Osteoblast (primary cell): ENCODE measurements at regions not wholly inside any gene's neighbourhood (a gene's known extent, or its start where the extent isn't known, plus 50 kb on each side); places are given as distances from the start of the nearest gene placed in this dataset.

Experiments
- DNase-seq: peaks from one replicate; pipeline ENCODE4 v3.0.0; 2011; ENCODE audit warnings: low spot score, mixed read lengths; ENCODE audit not compliant: insufficient read length; ENCODE audit errors: missing footprints
- H2AFZ ChIP-seq: 2 replicates; pipeline ENCODE4 v1.6.0; 2011; ENCODE audit warnings: mild to moderate bottlenecking, low read length
- H3K27ac ChIP-seq: 2 replicates; pipeline ENCODE4 v1.5.1; 2011; ENCODE audit warnings: mild to moderate bottlenecking, low read depth, low read length, moderate library complexity
- H3K27me3 ChIP-seq: 2 replicates; pipeline ENCODE4 v1.6.0; 2012; ENCODE audit warnings: mild to moderate bottlenecking, control low read depth, inconsistent platforms, low read length, moderate library complexity; ENCODE audit not compliant: insufficient read depth
- H3K36me3 ChIP-seq: 2 replicates; pipeline ENCODE4 v1.5.1; 2011; ENCODE audit warnings: mild to moderate bottlenecking, low read length, control low read depth, moderate library complexity; ENCODE audit not compliant: insufficient read depth
- H3K4me1 ChIP-seq: 2 replicates; pipeline ENCODE4 v1.5.1; 2011; ENCODE audit warnings: mild to moderate bottlenecking, low read length, control low read depth, moderate library complexity; ENCODE audit not compliant: insufficient read depth
- H3K4me2 ChIP-seq: 2 replicates; pipeline ENCODE4 v1.6.0; 2011; ENCODE audit warnings: mild to moderate bottlenecking, low read length; ENCODE audit not compliant: insufficient read depth
- H3K4me3 ChIP-seq: fragments of 200-600 bp; sonication (generic); 3 replicates; pipeline ENCODE4 v1.5.1; 2012; ENCODE audit warnings: mild to moderate bottlenecking, low read length, inconsistent platforms; ENCODE audit not compliant: insufficient read depth
- H3K79me2 ChIP-seq: 2 replicates; pipeline ENCODE4 v1.6.0; 2012; ENCODE audit warnings: mild to moderate bottlenecking, low read length, control low read depth, inconsistent platforms; ENCODE audit not compliant: insufficient read depth
- H3K9me3 ChIP-seq: 2 replicates; pipeline ENCODE4 v1.5.1; 2011; ENCODE audit warnings: low read depth, low read length, control low read depth
- H4K20me1 ChIP-seq: 2 replicates; pipeline ENCODE4 v1.6.0; 2012; ENCODE audit warnings: mild to moderate bottlenecking, low read length, control low read depth; ENCODE audit not compliant: insufficient read depth
- CTCF ChIP-seq: IDR thresholded peaks from 2 replicates; pipeline ENCODE4 v1.5.1; 2011; ENCODE audit warnings: mild to moderate bottlenecking, low read depth, low read length, moderate library complexity; ENCODE audit errors: extremely low read depth

GRCh38 chr7:95675632-95676031 lies 79.3 kb upstream of the PDK4 start:
- Histone ChIP-seq H3K27me3 (peaks cover 3% of the 10 kb centered on the region), H4K20me1 (no peaks in the 10 kb centered on the region), H3K9me3 (no peaks in the 10 kb centered on the region), H3K4me3 (no peak overlapping the region), H3K4me2 (no peak overlapping the region), H2AFZ (no peak overlapping the region), H3K79me2 (no peaks in the 10 kb centered on the region), H3K36me3 (no peaks in the 10 kb centered on the region), H3K27ac (no peak overlapping the region), H3K4me1 (no peaks in the 10 kb centered on the region)
- DNase-seq: no peak
- no peak for TF ChIP-seq CTCF

GRCh38 chr7:95675016-95675415 lies 78.7 kb upstream of the PDK4 start:
- Histone ChIP-seq H3K36me3 (no peaks in the 10 kb centered on the region), H2AFZ (no peak overlapping the region), H3K9me3 (no peaks in the 10 kb centered on the region), H4K20me1 (no peaks in the 10 kb centered on the region), H3K79me2 (no peaks in the 10 kb centered on the region), H3K27me3 (peaks cover 3% of the 10 kb centered on the region), H3K4me2 (no peak overlapping the region), H3K27ac (no peak overlapping the region), H3K4me1 (no peaks in the 10 kb centered on the region), H3K4me3 (no peak overlapping the region)
- no peak for DNase-seq
- TF ChIP-seq CTCF: no peak

- Histone ChIP-seq H4K20me1 (no peaks in the 10 kb centered on the region), H3K27ac (no peak overlapping the region), H3K36me3 (no peaks in the 10 kb centered on the region), H3K4me1 (no peaks in the 10 kb centered on the region), H3K9me3 (no peaks in the 10 kb centered on the region), H2AFZ (no peak overlapping the region), H3K4me3 (no peak overlapping the region), H3K4me2 (no peak overlapping the region), H3K27me3 (peaks cover 3% of the 10 kb centered on the region), H3K79me2 (no peaks in the 10 kb centered on the region)
- TF ChIP-seq CTCF: no peak
- DNase-seq: no peak
These were observed 77.8 kb upstream of the PDK4 start for GRCh38 chr7:95674101-95674500.

GRCh38 chr7:95672434-95672833 lies 76.1 kb upstream of the PDK4 start:
- H3K79me2 ChIP-seq: no peaks in the 10 kb centered on the region
- no peaks in the 10 kb centered on the region for H3K36me3 ChIP-seq
- no peaks in the 10 kb centered on the region for H3K4me1 ChIP-seq
- no peak overlapping the region for H3K4me3 ChIP-seq
- H4K20me1 ChIP-seq: no peaks in the 10 kb centered on the region
- no peak overlapping the region for H3K27ac ChIP-seq
- H2AFZ ChIP-seq: no peak overlapping the region
- no peak overlapping the region for H3K4me2 ChIP-seq
- H3K9me3 ChIP-seq: no peaks in the 10 kb centered on the region
- no peak for TF ChIP-seq CTCF
- H3K27me3 ChIP-seq: peaks cover 3% of the 10 kb centered on the region
- no peak for DNase-seq
